ENCODE measurements at regions not wholly inside any gene's neighbourhood (a gene's known extent, or its start where the extent isn't known, plus 50 kb on each side); places are given as distances from the start of the nearest gene placed in this dataset.

DNA sequence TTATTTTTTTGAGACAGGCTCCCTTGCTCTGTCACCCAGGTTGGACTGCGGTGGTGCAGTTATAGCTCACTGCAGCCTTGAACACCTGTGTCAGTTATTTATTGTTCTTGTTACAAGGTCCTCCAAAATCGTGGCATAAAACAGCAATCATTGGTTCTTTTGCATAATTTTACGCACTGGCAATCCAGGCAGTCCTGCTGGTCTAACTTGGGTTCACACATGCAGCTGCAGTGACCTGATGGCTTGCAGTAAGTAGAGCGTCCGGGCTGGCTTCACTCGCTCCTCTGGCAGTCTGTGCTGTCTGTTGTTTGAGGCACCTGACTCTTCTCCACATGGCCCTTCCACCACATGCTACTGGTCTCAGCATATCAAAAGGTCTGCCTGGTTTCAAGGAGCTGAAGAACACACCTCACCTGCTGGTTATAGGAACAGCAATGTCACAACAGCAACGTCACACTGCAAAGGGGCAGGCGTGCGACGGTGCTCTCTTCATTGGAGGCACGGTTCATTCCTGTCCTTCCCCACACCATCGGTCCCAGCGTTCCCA, 894.6 kb downstream of the TRIML1 start:
- H3K4me3 Mint-ChIP-seq: no peak overlapping the region
- H3K36me3 Mint-ChIP-seq (ENCODE audit: low read depth): no peaks in the 10 kb centered on the region
- peaks cover 15% of the 10 kb centered on the region for H3K4me1 Mint-ChIP-seq
- H3K9me3 Mint-ChIP-seq: no peaks in the 10 kb centered on the region
- TF ChIP-seq CTCF (IDR thresholded peaks at IDR 0.05; ENCODE audit: unreplicated experiment in 3 of 3): no peak
- no peak overlapping the region for H3K27ac Mint-ChIP-seq
- peaks cover 6% of the 10 kb centered on the region for H3K27me3 Mint-ChIP-seq (ENCODE audit: low read depth)

- Mint-ChIP-seq H3K4me1 (peaks cover 6% of the 10 kb centered on the region), H3K27ac (no peak overlapping the region), H3K9me3 (no peaks in the 10 kb centered on the region), H3K36me3 (ENCODE audit: low read depth) (no peaks in the 10 kb centered on the region), H3K4me3 (no peak overlapping the region), H3K27me3 (ENCODE audit: low read depth) (peaks cover 6% of the 10 kb centered on the region)
- TF ChIP-seq CTCF (IDR thresholded peaks at IDR 0.05; ENCODE audit: unreplicated experiment in 3 of 3): no peak
Measured at GRCh38 chr4:189035091-189035490, 895.9 kb downstream of the TRIML1 start.

DNA sequence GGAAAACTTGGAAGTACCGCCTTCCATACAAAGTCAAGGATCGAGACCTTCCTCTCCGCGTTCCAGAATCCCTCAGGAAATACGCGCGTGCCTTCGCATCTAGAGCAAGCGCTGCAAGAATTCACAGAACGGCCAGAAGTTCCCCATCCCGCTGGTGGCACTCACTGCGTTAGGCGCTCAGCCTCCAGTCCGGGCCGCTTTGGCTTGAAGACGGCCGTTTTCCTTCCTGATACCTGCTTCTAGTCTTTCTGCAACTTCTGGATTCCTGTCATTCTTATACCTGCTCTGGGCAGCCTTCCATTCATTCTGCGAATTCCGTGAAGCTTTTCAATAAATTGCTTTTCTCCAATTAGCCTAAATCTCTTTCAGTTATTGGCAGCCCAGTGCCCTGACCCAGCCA, 896.4 kb downstream of the TRIML1 start:
- H3K4me1 Mint-ChIP-seq: peaks cover 3% of the 10 kb centered on the region
- no peaks in the 10 kb centered on the region for H3K9me3 Mint-ChIP-seq
- no peaks in the 10 kb centered on the region for H3K36me3 Mint-ChIP-seq (ENCODE audit: low read depth)

DNA sequence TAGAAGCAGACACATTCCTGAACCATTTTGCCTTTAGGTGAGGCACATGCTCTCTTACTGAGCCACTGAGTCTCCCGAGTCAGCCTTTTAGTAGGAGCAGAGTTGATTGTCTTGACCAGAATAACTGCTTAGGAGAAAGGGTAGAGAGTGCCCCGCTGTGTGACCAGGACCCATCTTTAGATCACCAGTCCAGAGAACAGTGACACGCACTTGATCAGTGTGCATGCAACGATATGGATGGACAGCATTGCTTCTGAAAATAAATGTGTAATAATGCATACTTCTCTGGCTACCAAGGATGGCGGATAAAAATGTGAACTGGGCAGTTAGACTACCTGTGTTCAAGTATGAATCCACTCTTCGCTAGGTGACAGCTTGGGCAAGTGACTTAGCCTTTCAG, 897.7 kb downstream of the TRIML1 start:
- Mint-ChIP-seq H3K9me3 (no peaks in the 10 kb centered on the region), H3K27me3 (ENCODE audit: low read depth) (peaks cover 6% of the 10 kb centered on the region), H3K27ac (no peak overlapping the region), H3K4me3 (no peak overlapping the region), H3K36me3 (ENCODE audit: low read depth) (no peaks in the 10 kb centered on the region), H3K4me1 (no peaks in the 10 kb centered on the region)
- no peak for TF ChIP-seq CTCF (IDR thresholded peaks at IDR 0.05; ENCODE audit: unreplicated experiment in 3 of 3)

More for the DNA sequence above, 896.4 kb downstream of the TRIML1 start:
- Mint-ChIP-seq H3K27me3 (ENCODE audit: low read depth) (peaks cover 6% of the 10 kb centered on the region), H3K4me3 (no peak overlapping the region), H3K27ac (no peak overlapping the region)
- TF ChIP-seq CTCF (IDR thresholded peaks at IDR 0.05; ENCODE audit: unreplicated experiment in 3 of 3): no peak

- Mint-ChIP-seq H3K27me3 (ENCODE audit: low read depth) (peaks cover 10% of the 10 kb centered on the region), H3K9me3 (no peaks in the 10 kb centered on the region), H3K4me3 (no peak overlapping the region), H3K36me3 (ENCODE audit: low read depth) (no peaks in the 10 kb centered on the region), H3K27ac (no peak overlapping the region), H3K4me1 (no peaks in the 10 kb centered on the region)
- no peak for TF ChIP-seq CTCF (IDR thresholded peaks at IDR 0.05; ENCODE audit: unreplicated experiment in 3 of 3)
Measured at GRCh38 chr4:189046642-189047041, 894.0 kb upstream of the FRG1 start.

- H3K36me3 Mint-ChIP-seq (ENCODE audit: low read depth): no peaks in the 10 kb centered on the region
- no peak for TF ChIP-seq CTCF (IDR thresholded peaks at IDR 0.05; ENCODE audit: unreplicated experiment in 3 of 3)
- H3K9me3 Mint-ChIP-seq: no peaks in the 10 kb centered on the region
- peaks cover 10% of the 10 kb centered on the region for H3K27me3 Mint-ChIP-seq (ENCODE audit: low read depth)
- H3K4me3 Mint-ChIP-seq: no peak overlapping the region
- H3K4me1 Mint-ChIP-seq: no peaks in the 10 kb centered on the region
- H3K27ac Mint-ChIP-seq: no peak overlapping the region
Measured at GRCh38 chr4:189048119-189048518, 892.6 kb upstream of the FRG1 start.

Data from nephron (organoid).